SK-N-SH (cell line): ENCODE measurements at regions not wholly inside any gene's neighbourhood (a gene's known extent, or its start where the extent isn't known, plus 50 kb on each side); places are given as distances from the start of the nearest gene placed in this dataset.

Experiments used
- CTCF ChIA-PET: fragments of 300-600, 350-600 bp; formaldehyde crosslinking; extraction: SDS; loops from one replicate; lab custom pipeline; 2021; lab: Yijun Ruan, JAX
- POLR2A ChIA-PET: fragments of 350-600 bp; sonication (Branson Sonifier 250); formaldehyde crosslinking; extraction: SDS; loops from one replicate; lab custom pipeline; 2020; ENCODE audit warnings: antibody characterized with exemption, inconsistent platforms; lab: Yijun Ruan, JAX
- DNase-seq: peaks from one replicate; pipeline ENCODE4 v3.0.0; 2012
- H2AFZ ChIP-seq: fragments of 200-600 bp; sonication (generic); 2 replicates; pipeline ENCODE4 v1.8.1; 2016; ENCODE audit warnings: antibody characterized with exemption, mild to moderate bottlenecking, low read depth
- H3F3A ChIP-seq: fragments of 200-600 bp; sonication (generic); replicated peaks from 2 replicates; pipeline ENCODE3; 2016; ENCODE audit warnings: antibody characterized with exemption, mild to moderate bottlenecking; ENCODE audit not compliant: insufficient read depth
- H3K27ac ChIP-seq, 2 experiments: fragments of 200-500 bp in 1 of 2; fragments of 200-600 bp in 1 of 2; sonication (Bioruptor generic) in 1 of 2; sonication (generic), shearing (Covaris generic) in 1 of 2; 2 replicates each; pipeline versions ENCODE4 v1.5.1 to v1.6.1; 2014 to 2016; ENCODE audit warnings: low read depth in 2 of 2, inconsistent platforms in 1 of 2, low read length in 1 of 2, mild to moderate bottlenecking in 1 of 2, mixed read lengths in 1 of 2
- H3K27me3 ChIP-seq: fragments of 200-600 bp; sonication (generic), shearing (Covaris generic); 2 replicates; pipeline ENCODE4 v1.6.1; 2016; ENCODE audit warnings: mixed run types; ENCODE audit not compliant: insufficient read depth
- H3K36me3 ChIP-seq, 2 experiments: fragments of 200-500 bp in 1 of 2; fragments of 200-600 bp in 1 of 2; sonication (Bioruptor generic) in 1 of 2; sonication (generic) in 1 of 2; replicated peaks in 1 of 2; 2 replicates each; pipeline versions ENCODE3 to v1.5.1; 2014 to 2016; ENCODE audit warnings: low read length in 1 of 2, mild to moderate bottlenecking in 1 of 2; ENCODE audit not compliant: insufficient read depth in 2 of 2, control insufficient read depth in 1 of 2
- H3K4me1 ChIP-seq, 2 experiments: fragments of 200-500 bp in 1 of 2; fragments of 200-600 bp in 1 of 2; sonication (Bioruptor generic) in 1 of 2; sonication (generic), shearing (Covaris generic) in 1 of 2; 2 replicates each; pipeline versions ENCODE4 v1.5.1 to v1.6.1; 2014 to 2016; ENCODE audit warnings: low read depth in 1 of 2, low read length in 1 of 2, mixed run types in 1 of 2; ENCODE audit not compliant: insufficient read depth in 2 of 2, control insufficient read depth in 1 of 2
- H3K4me2 ChIP-seq: fragments of 200-600 bp; sonication (generic), shearing (Covaris generic); 2 replicates; pipeline ENCODE4 v1.6.1; 2017; ENCODE audit warnings: mixed run types
- H3K4me3 ChIP-seq, 2 experiments: fragments of 200-500 bp in 1 of 2; fragments of 200-600 bp in 1 of 2; sonication (Bioruptor generic) in 1 of 2; sonication (generic), shearing (Covaris generic) in 1 of 2; 2 replicates each; pipeline versions ENCODE4 v1.5.1 to v1.8.1; 2014 to 2016; ENCODE audit warnings: low read depth in 2 of 2, inconsistent platforms in 1 of 2, low read length in 1 of 2, mild to moderate bottlenecking in 1 of 2, mixed read lengths in 1 of 2, moderate library complexity in 1 of 2
- H3K79me2 ChIP-seq: fragments of 200-600 bp; sonication (generic); 2 replicates; pipeline ENCODE4 v1.8.1; 2017; ENCODE audit warnings: mild to moderate bottlenecking; ENCODE audit not compliant: insufficient read depth
- H3K9ac ChIP-seq: fragments of 200-600 bp; sonication (generic); 2 replicates; pipeline ENCODE4 v1.6.1; 2017; ENCODE audit warnings: mixed run types
- H3K9me2 ChIP-seq: fragments of 200-600 bp; sonication (generic); 2 replicates; pipeline ENCODE4 v1.6.1; 2017; ENCODE audit warnings: mixed run types
- H3K9me3 ChIP-seq: fragments of 200-600 bp; sonication (generic); 2 replicates; pipeline ENCODE4 v1.6.1; 2017; ENCODE audit warnings: mixed run types, mild to moderate bottlenecking, moderate library complexity
- H4K20me1 ChIP-seq: fragments of 200-600 bp; sonication (generic); 2 replicates; pipeline ENCODE4 v1.6.1; 2017; ENCODE audit warnings: mild to moderate bottlenecking, mixed run types; ENCODE audit not compliant: insufficient read depth
- CTCF ChIP-seq: fragments of 200-600 bp; sonication (generic); IDR thresholded peaks from 2 replicates; pipeline ENCODE4 v1.6.1; 2017; ENCODE audit warnings: antibody characterized with exemption, mild to moderate bottlenecking, moderate library complexity
- EZH2phosphoT487 ChIP-seq: fragments of 200-600 bp; sonication (generic); IDR thresholded peaks from 2 replicates; pipeline ENCODE4 v1.6.1; 2017; ENCODE audit warnings: low read depth, mixed run types, mild to moderate bottlenecking, antibody characterized with exemption, moderate library complexity, borderline replicate concordance
- FOSL2 ChIP-seq: IDR thresholded peaks from 2 replicates; pipeline ENCODE4 v1.4.0; 2012; ENCODE audit warnings: low read depth, mild to moderate bottlenecking, moderate library complexity, borderline replicate concordance
- FOXJ3 ChIP-seq: sonication (generic); formaldehyde crosslinking; IDR thresholded peaks from 2 replicates; pipeline ENCODE4 v1.5.1; 2020; ENCODE audit warnings: mild to moderate bottlenecking, missing genetic modification reagents
- MEF2A ChIP-seq: IDR thresholded peaks from 2 replicates; pipeline ENCODE4 v1.4.0; 2012; ENCODE audit warnings: low read depth, borderline replicate concordance
- MXI1 ChIP-seq: IDR thresholded peaks from 2 replicates; pipeline ENCODE4 v1.6.1; 2012; ENCODE audit warnings: mild to moderate bottlenecking, low read depth, low read length, improper control_type of control experiment
- NRF1 ChIP-seq: IDR thresholded peaks from 2 replicates; pipeline ENCODE4 v1.6.1; 2012; ENCODE audit warnings: low read depth, mild to moderate bottlenecking, low read length
- POLR2AphosphoS5 ChIP-seq: IDR thresholded peaks from 2 replicates; pipeline ENCODE4 v1.6.1; 2012; ENCODE audit warnings: low read depth, low read length
- RXRA ChIP-seq: IDR thresholded peaks from 2 replicates; pipeline ENCODE4 v1.4.0; 2012; ENCODE audit warnings: low read depth, mild to moderate bottlenecking, borderline replicate concordance
- SMC3 ChIP-seq: IDR thresholded peaks from 2 replicates; pipeline ENCODE4 v1.6.1; 2012; ENCODE audit warnings: low read depth, low read length, improper control_type of control experiment
- TCF12 ChIP-seq: IDR thresholded peaks from 2 replicates; pipeline ENCODE4 v1.4.0; 2012
- TEAD4 ChIP-seq: IDR thresholded peaks from 2 replicates; pipeline ENCODE4 v1.4.0; 2012; ENCODE audit warnings: mild to moderate bottlenecking, borderline replicate concordance; ENCODE audit not compliant: insufficient read depth
- USF1 ChIP-seq: IDR thresholded peaks from 2 replicates; pipeline ENCODE4 v1.4.0; 2012; ENCODE audit warnings: low read depth, borderline replicate concordance
- USF2 ChIP-seq: fragments of 150-350 bp; IDR thresholded peaks from 2 replicates; pipeline ENCODE4 v1.6.1; 2017; ENCODE audit warnings: antibody characterized with exemption, low read length, low read depth, borderline replicate concordance
- ZBTB33 ChIP-seq: IDR thresholded peaks from 2 replicates; pipeline ENCODE4 v1.4.0; 2012; ENCODE audit warnings: low read depth, borderline replicate concordance
- WGBS: methylation state at CpG from one replicate; pipeline ENCODE4 v1.1.6; 2017; ENCODE audit warnings: low lambda C conversion rate; 5-methylcytosine and 5-hydroxymethylcytosine counted together

- ChIA-PET POLR2A (no interaction called here), CTCF (no interaction called here)
These were observed 119.9 kb downstream of the KLF13 start for GRCh38 chr15:31446546-31446945.

More at GRCh38 chr15:31446546-31446945, 119.9 kb downstream of the KLF13 start:
- H3K4me1 ChIP-seq = peaks cover 4 to 7% of the 10 kb centered on the region in 2 experiments; a peak in 2 of 4 replicates
- no peaks in the 10 kb centered on the region for H3K9me2 ChIP-seq
- H3K9me3 ChIP-seq = no peaks in the 10 kb centered on the region
- no peak overlapping the region for H2AFZ ChIP-seq
- H3K36me3 ChIP-seq = no peaks in the 10 kb centered on the region
- H3K9ac ChIP-seq = no peak overlapping the region
- no peaks in the 10 kb centered on the region for H4K20me1 ChIP-seq
- peaks cover 7% of the 10 kb centered on the region for H3F3A ChIP-seq
- H3K27me3 ChIP-seq = no peaks in the 10 kb centered on the region
- WGBS = 74% methylated on average over 7 of the region's 7 CpGs
- no peak overlapping the region for H3K4me2 ChIP-seq
- H3K79me2 ChIP-seq = no peaks in the 10 kb centered on the region
- DNase-seq = no peak
- H3K27ac ChIP-seq = no peak overlapping the region
- TF ChIP-seq USF1 (no peak), RXRA (no peak), USF2 (no peak), CTCF (no peak), ZBTB33 (no peak), TCF12 (no peak), SMC3 (no peak), MXI1 (no peak), MEF2A (no peak), FOSL2 (no peak), FOXJ3 (CRISPR knock-in tag) (no peak), POLR2AphosphoS5 (no peak), EZH2phosphoT487 (no peak), TEAD4 (no peak), NRF1 (no peak)
- H3K4me3 ChIP-seq = no peak overlapping the region
